ENCODE measurements at regions not wholly inside any gene's neighbourhood (a gene's known extent, or its start where the extent isn't known, plus 50 kb on each side); places are given as distances from the start of the nearest gene placed in this dataset.

DNA sequence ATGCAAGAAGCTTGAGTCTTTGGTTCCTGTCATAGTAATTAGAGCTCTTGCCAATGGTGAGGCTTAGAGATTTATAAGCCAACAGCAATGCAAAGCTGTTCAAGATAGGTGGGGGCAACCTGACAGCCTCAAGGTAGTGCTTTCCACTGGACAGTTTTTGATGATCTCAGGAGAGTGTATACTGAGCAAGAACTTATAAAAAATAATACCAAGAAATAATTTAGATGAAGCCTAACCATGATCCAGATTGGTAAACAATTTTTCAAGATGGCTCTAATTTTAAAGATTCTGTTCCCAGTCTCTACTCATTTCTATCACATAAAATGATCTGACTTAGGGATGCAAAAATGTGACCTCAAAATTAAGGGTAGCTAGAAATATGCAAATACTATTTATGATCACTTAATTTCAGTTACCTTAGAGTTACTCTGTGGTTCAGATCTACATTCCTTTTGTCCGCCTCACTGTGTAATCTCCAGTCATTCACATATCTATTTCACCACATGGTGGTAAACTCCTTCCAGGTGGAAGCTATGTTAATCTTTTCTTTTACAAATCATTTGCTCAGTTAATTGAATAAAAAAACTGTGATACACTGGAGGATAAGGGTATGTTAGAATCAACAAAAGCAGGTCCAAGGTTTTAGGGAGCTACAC, 1228.0 kb upstream of the C9orf72 start:
- CTCF ChIA-PET, result no interaction called here
- Mint-ChIP-seq H3K9me3 (no peaks in the 10 kb centered on the region), H3K36me3 (ENCODE audit: low read depth) (no peaks in the 10 kb centered on the region)

DNA sequence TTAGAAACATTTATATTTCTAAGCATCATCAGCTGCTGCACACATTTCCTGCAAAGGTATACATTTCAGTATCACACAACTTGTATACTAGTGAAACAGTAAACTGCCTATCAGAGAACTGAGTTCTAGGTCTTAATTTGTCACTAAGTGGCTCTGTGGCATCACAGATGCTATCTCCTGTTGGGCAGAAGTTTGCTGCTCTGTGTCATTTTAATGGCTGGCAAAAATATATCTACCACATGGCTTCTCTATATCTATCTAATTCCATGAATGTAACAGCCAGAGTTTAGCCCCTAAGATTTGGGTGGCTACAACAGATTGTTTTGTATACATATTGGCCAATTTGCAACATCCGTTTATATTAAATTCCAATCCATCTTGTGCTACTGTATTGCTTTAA, 1231.9 kb upstream of the C9orf72 start:
- Mint-ChIP-seq H3K27ac (no peak overlapping the region), H3K9me3 (no peaks in the 10 kb centered on the region), H3K4me3 (no peak overlapping the region), H3K36me3 (ENCODE audit: low read depth) (no peaks in the 10 kb centered on the region), H3K4me1 (no peaks in the 10 kb centered on the region), H3K27me3 (no peaks in the 10 kb centered on the region)
- ChIA-PET CTCF (no interaction called here), POLR2A (no interaction called here)
- no peak for DNase-seq

More for the DNA sequence above, 1228.0 kb upstream of the C9orf72 start:
- Mint-ChIP-seq H3K27me3 (no peaks in the 10 kb centered on the region), H3K4me3 (no peak overlapping the region), H3K4me1 (no peaks in the 10 kb centered on the region), H3K27ac (no peak overlapping the region)
- POLR2A ChIA-PET, result no interaction called here
- DNase-seq, result no peak

DNA sequence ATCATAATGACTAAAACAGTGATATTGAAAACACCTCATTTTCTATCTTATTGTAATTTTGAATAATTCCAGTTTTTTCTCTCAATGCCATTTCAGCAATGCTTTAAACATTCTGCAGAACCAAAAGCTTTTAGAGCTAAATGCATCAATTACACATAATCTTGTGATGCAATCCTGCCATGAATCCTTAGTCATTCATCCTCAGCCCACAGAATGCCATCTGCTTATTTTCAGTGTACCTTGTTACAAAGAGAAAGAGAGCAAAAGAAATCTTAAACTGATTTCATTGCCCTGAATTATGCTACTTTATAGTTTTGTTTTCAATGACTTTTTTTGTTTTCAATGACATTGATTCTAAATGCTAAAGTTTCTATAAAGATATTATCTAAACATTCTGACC, 1234.8 kb upstream of the C9orf72 start:
- Mint-ChIP-seq H3K27me3 (no peaks in the 10 kb centered on the region), H3K9me3 (no peaks in the 10 kb centered on the region), H3K4me3 (no peak overlapping the region), H3K36me3 (ENCODE audit: low read depth) (no peaks in the 10 kb centered on the region), H3K27ac (no peak overlapping the region), H3K4me1 (no peaks in the 10 kb centered on the region)
- CTCF ChIA-PET, result no interaction called here
- DNase-seq, result no peak
- POLR2A ChIA-PET, result no interaction called here

DNA sequence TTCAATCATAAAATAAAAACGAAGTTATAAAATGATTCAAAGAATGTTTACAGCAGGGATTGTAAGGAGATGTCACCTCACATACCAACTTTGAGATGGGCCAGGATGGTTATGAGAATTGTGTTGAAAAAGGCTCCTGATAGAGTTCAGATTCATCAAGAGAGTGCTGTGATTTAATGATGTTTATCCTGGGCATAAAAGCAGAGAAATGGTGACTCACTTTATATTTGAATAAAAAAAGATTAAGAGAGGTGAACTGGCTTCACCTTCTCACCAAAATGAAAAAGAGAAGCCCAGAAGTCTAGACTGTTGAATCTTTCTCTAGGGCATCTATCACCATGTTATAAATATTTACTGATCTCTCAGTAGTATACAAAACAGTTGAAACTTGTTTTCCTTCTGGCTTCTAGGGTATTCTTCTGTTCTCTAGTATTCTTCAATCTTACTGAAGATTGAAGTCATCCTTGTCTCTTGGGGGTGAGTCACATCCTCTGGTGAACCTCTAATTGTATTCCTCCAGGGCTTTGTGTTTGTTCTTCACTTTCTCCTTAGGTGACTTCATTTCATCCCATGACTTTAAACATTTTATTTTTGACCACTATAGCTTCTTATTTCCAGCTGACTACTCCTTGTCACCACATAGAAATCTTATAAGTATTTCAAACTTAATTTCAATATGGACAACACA, 1237.3 kb upstream of the C9orf72 start:
- H3K36me3 Mint-ChIP-seq (ENCODE audit: low read depth), result no peaks in the 10 kb centered on the region
- ChIA-PET CTCF (no interaction called here), POLR2A (no interaction called here)
- H3K4me3 Mint-ChIP-seq, result no peak overlapping the region
- DNase-seq, result no peak
- H3K27ac Mint-ChIP-seq, result no peak overlapping the region
- H3K9me3 Mint-ChIP-seq, result no peaks in the 10 kb centered on the region
- no peaks in the 10 kb centered on the region for H3K27me3 Mint-ChIP-seq
- no peaks in the 10 kb centered on the region for H3K4me1 Mint-ChIP-seq

DNA sequence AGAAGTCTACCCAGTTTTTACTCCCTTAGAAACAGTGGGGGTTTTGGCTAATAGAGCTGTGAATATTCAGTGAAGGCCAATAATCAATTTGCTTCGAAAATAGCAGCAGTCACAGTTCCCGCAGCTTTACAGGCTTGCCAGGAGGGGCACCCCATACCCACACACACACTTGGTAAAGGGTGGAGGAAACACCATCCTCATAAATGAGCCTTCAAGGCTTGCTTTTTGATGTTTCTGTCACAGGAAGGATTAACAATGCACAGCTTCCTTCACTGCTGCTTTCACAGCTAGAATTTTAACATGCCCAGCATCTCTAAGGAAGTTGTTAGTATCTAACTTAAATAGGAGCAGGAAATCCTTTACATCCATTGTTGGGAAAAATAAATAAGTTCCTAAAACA, 1247.5 kb upstream of the C9orf72 start:
- POLR2A ChIA-PET, result no interaction called here
- no peak for DNase-seq
- no peak overlapping the region for H3K27ac Mint-ChIP-seq
- no peaks in the 10 kb centered on the region for H3K27me3 Mint-ChIP-seq
- no peaks in the 10 kb centered on the region for H3K9me3 Mint-ChIP-seq
- no peaks in the 10 kb centered on the region for H3K4me1 Mint-ChIP-seq
- CTCF ChIA-PET, result no interaction called here
- H3K36me3 Mint-ChIP-seq (ENCODE audit: low read depth), result no peaks in the 10 kb centered on the region
- H3K4me3 Mint-ChIP-seq, result no peak overlapping the region

DNA sequence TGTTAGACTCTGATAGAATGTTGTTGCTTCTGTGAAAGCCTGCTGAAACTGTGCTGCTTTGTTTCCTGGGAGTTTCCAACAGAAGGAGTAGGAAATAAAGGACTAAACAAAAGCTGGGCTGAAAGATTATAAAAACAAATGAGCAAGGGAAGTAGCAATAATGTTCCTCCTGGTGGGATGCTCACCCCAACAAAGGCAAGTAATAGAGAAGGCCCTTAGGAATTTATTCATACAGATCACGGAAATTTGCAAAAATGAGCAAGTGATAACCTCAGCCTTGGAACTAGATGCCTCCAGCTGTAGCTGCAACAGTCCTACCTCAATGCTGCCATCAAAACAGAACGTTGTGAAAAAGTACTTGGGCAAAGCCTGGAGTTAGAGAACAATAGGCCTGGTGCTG, 1248.0 kb upstream of the C9orf72 start:
- no peak for DNase-seq
- H3K36me3 Mint-ChIP-seq (ENCODE audit: low read depth), result no peaks in the 10 kb centered on the region
- no peak overlapping the region for H3K27ac Mint-ChIP-seq
- no peaks in the 10 kb centered on the region for H3K27me3 Mint-ChIP-seq
- H3K9me3 Mint-ChIP-seq, result no peaks in the 10 kb centered on the region
- ChIA-PET CTCF (no interaction called here), POLR2A (no interaction called here)
- no peak overlapping the region for H3K4me3 Mint-ChIP-seq
- H3K4me1 Mint-ChIP-seq, result no peaks in the 10 kb centered on the region

DNA sequence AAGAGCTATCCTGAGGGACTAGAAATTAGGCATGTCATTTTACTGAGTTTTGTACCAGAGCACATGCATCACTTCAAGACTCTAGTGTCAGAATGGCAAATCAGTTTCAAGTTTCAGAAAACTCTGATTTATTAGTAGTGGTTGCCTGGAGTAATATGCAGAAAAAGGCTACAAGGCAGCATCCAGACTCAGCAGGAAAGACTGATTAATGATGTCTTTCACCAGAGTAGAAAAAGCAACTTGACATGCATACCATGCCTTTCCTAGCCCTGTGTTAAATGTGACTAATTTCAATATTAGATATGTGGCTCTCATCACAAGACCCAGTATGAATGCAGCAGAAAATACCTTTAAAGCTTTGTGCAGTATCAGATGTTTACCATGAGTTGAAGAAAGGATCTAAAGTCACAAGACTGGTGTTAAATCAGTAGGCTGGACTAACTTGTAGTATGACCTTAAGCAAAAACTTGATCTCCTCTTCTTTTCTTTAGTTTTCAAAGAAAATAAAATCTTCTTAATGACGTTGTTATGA, 1251.2 kb upstream of the C9orf72 start:
- CTCF ChIA-PET, result no interaction called here
- POLR2A ChIA-PET, result no interaction called here
- no peak for DNase-seq
- Mint-ChIP-seq H3K36me3 (ENCODE audit: low read depth) (no peaks in the 10 kb centered on the region), H3K4me1 (no peaks in the 10 kb centered on the region), H3K27me3 (no peaks in the 10 kb centered on the region), H3K4me3 (no peak overlapping the region), H3K9me3 (no peaks in the 10 kb centered on the region), H3K27ac (no peak overlapping the region)

DNA sequence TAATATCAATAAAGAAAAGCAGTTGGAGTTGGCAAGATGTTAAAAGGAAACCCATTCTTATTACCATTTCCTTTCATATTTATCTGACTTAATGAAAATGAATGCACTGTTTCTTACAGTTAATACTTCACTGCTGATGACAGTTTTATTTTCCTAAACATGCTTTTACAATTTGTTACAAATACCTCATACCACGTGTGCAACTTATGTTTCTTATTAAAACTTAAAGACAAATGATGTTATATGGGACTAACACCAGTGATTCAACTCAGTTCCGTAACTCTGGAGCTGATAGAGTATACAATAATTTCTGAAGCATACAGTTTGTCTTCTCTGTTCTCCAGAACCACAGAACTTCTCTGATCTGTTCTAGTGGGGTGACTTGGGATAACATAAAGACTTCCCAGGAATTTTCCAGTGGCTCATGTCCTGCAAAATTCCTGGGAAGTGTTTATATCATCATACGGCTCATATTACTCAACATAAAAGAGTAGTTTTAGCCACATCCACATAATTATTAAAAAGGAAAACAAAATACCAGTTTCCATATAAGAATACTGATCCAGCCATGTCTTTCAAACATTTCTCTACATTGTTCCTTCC, 1259.0 kb upstream of the C9orf72 start:
- Mint-ChIP-seq H3K27ac (no peak overlapping the region), H3K4me1 (no peaks in the 10 kb centered on the region), H3K9me3 (no peaks in the 10 kb centered on the region), H3K36me3 (ENCODE audit: low read depth) (no peaks in the 10 kb centered on the region), H3K4me3 (no peak overlapping the region), H3K27me3 (no peaks in the 10 kb centered on the region)
- no peak for DNase-seq
- ChIA-PET CTCF (no interaction called here), POLR2A (no interaction called here)

DNA sequence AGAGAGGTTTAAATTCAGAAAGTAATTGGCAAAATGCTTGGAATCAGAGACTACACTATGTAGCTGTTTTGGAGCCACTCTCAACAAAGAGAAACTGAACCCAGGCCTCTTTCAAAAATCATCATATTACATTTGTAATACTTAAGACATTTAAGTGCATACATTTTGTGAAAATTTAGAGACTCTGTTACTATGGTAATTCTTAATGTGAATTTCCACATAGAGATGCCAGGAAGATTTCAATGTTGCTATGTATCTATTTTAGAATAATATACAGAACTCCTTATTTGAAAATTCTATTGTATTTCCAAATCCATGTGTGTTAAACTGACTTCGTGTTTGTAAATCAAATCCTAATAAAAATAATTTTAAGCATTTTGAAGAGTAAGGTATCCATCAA, 1260.9 kb upstream of the C9orf72 start:
- no peak overlapping the region for H3K4me3 Mint-ChIP-seq
- no peaks in the 10 kb centered on the region for H3K4me1 Mint-ChIP-seq
- no peaks in the 10 kb centered on the region for H3K9me3 Mint-ChIP-seq
- H3K27ac Mint-ChIP-seq, result no peak overlapping the region
- DNase-seq, result no peak
- ChIA-PET CTCF (no interaction called here), POLR2A (no interaction called here)
- H3K27me3 Mint-ChIP-seq, result no peaks in the 10 kb centered on the region
- no peaks in the 10 kb centered on the region for H3K36me3 Mint-ChIP-seq (ENCODE audit: low read depth)

DNA sequence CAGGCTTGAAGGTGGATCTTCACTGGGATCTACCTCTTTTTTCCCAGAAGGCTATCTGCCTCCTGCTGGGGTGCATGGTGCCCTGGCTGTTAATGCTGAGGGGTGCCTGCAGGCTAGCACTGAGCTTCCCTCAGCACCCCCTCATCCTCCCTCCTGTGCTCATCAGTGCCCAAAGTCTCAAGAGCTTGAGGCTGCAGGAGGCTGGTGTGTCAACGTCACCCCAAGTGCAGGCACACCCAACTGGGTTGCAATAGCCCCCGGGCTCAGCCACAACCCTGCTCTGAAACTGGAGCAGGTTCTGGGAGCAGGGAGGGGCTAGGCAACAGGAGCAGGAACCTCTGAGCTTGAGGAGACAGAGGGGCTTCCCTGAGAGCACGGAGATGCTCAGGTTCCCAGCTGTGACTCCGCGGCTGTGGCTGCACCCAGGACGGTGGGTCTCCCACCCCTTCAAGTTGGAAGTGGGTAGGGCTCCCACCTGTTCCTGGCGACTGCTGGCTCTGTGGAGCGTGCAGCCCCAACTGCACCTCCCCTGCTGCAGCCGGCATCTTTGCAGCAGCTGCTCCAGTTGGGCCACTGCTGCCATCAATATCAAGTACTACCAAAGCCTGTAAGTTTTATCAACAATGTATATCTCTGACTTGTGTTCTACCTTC, 1266.6 kb upstream of the C9orf72 start:
- Mint-ChIP-seq H3K4me1 (no peaks in the 10 kb centered on the region), H3K27me3 (no peaks in the 10 kb centered on the region), H3K27ac (no peak overlapping the region), H3K4me3 (no peak overlapping the region), H3K36me3 (ENCODE audit: low read depth) (no peaks in the 10 kb centered on the region), H3K9me3 (no peaks in the 10 kb centered on the region)
- POLR2A ChIA-PET, result no interaction called here
- CTCF ChIA-PET, result no interaction called here
- DNase-seq, result no peak

DNA sequence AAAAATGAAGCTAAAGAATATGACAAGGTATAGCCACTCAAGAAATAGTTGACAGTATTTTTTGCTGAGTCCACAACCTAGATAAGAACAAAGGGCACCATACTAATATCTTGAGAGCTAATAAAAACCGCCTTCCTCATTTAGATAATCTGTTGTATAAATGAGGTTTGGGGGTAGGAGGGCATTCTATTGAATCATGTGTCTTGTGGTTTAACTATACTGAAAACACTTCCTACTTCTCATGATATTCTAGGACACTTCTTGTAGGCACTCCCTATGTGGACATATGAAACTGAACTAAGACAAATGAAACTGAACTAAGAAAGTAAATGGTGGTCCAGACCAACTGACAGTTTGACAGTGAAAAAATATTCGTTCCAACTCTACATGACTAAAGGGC, 1268.5 kb upstream of the C9orf72 start:
- ChIA-PET POLR2A (no interaction called here), CTCF (no interaction called here)
- Mint-ChIP-seq H3K4me3 (no peak overlapping the region), H3K9me3 (no peaks in the 10 kb centered on the region), H3K27ac (no peak overlapping the region), H3K4me1 (no peaks in the 10 kb centered on the region), H3K36me3 (ENCODE audit: low read depth) (no peaks in the 10 kb centered on the region), H3K27me3 (no peaks in the 10 kb centered on the region)
- DNase-seq, result no peak

DNA sequence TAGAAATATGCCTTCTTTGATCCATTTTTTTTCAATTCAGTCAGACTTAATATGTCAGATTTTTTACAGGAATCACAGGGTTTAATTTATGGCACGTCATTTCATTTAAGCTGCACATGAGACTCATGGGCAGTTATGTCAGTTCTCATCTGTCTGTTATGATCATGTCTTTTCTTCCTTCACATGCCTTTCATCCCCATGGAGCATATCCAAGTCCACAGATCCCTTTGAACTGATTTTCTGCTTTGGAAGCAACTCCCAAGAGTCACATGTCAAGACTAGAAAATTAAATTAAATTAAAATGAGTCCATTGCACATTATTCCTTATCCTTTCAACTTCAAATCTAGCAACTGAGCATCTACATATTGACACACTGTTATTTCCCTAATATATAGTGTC, 1274.0 kb upstream of the C9orf72 start:
- Mint-ChIP-seq H3K4me3 (no peak overlapping the region), H3K9me3 (no peaks in the 10 kb centered on the region), H3K4me1 (no peaks in the 10 kb centered on the region), H3K27ac (no peak overlapping the region), H3K36me3 (ENCODE audit: low read depth) (no peaks in the 10 kb centered on the region), H3K27me3 (no peaks in the 10 kb centered on the region)
- ChIA-PET CTCF (no interaction called here), POLR2A (no interaction called here)
- DNase-seq, result no peak

DNA sequence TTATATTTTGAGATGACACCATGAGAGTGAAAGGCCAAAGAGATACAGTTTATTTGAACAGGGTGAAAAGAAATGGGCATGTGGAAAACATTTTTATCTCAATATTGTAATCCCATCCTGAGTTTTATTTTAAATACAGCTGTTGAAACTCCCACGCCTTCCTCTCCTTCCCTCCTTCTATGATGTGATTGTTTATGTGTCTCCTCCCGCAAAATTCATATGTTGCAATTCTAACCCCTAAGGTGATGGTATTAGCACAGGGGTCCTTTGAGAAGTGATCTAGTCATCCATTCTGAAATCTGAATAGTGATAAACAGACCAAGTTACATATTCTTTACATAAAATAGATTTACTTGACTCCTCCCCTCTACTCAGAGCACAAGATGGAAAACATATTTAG, 1275.4 kb upstream of the C9orf72 start:
- POLR2A ChIA-PET, result no interaction called here
- H3K4me1 Mint-ChIP-seq, result no peaks in the 10 kb centered on the region
- no peaks in the 10 kb centered on the region for H3K36me3 Mint-ChIP-seq (ENCODE audit: low read depth)
- no peaks in the 10 kb centered on the region for H3K27me3 Mint-ChIP-seq
- no peak overlapping the region for H3K27ac Mint-ChIP-seq
- no peak overlapping the region for H3K4me3 Mint-ChIP-seq
- CTCF ChIA-PET, result no interaction called here
- H3K9me3 Mint-ChIP-seq, result no peaks in the 10 kb centered on the region
- no peak for DNase-seq

DNA sequence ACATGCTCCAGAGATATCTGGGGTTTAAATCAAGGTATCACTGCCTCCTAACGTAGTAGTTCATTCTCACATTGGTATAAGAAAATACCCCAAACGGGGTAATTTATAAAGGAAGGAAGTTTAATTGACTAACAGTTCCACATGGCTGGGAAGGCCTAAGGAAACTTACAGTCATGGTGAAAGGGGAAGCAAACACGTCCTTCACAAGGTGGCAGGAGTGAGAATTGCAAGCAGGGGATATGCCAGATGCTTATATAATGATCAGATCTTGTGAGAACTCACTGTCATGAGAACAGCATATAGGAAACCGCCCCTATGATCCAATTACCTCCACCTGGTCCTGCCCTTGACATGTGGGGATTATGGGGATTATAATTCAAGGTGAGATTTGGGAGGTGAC, 1280.2 kb upstream of the C9orf72 start:
- ChIA-PET CTCF (no interaction called here), POLR2A (no interaction called here)
- DNase-seq, result no peak
- Mint-ChIP-seq H3K9me3 (no peaks in the 10 kb centered on the region), H3K4me3 (no peak overlapping the region), H3K27ac (no peak overlapping the region), H3K36me3 (ENCODE audit: low read depth) (no peaks in the 10 kb centered on the region), H3K27me3 (no peaks in the 10 kb centered on the region), H3K4me1 (no peaks in the 10 kb centered on the region)

All from activated CD4-positive, alpha-beta memory T cell treated with anti-CD3 and anti-CD28 coated beads, Interleukin-2, amount 10 ng/mL, durations not matched to agents 7 days and 5 days (primary cell).